GM21717 (cell line): ENCODE measurements at regions not wholly inside any gene's neighbourhood (a gene's known extent, or its start where the extent isn't known, plus 50 kb on each side); places are given as distances from the start of the nearest gene placed in this dataset.

Experiments
- ATAC-seq: cut with Tn5 transposase; IDR thresholded peaks from one replicate; pipeline ENCODE4 v1.9.1; 2021; ENCODE audit warnings: mild to moderate bottlenecking, moderate library complexity; ENCODE audit not compliant: unreplicated experiment

DNA sequence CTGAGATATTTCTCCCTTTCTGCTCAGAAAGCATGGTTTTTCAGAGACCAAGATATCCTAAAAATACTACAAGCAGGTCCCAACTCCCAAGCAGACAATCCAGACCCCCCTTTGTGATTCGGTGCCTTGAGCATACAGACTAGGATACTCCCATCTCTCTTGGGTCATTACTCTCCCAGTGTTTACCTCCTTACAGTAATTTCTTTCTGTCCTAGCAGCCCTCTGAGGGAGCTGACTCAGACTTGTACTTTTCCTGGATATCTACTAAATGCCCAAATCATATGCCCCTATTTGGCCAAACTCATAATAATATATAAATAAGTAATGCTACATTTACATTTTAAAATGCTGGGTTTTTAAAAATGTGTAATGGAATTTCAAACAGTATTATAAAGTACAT, 355.6 kb downstream of the LRIG3 start:
- ATAC-seq = no peak

DNA sequence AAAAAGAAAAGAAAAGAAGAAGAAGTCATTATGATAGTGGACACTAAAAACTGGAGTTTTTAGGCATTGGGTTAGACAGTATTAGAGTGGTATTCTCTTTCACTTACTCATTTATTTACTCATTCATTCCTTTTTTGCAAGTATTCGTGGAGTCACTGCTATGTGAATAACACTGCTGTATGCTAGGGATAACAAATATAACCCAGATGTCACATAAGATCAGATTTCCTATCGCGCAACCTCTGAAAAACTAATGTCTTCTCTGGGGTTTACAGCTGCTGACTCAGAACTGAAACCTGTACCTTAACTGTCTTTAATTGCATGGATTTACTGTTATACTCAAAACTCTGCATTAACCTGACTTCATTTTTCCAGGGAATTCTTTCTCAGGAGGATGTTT, 353.7 kb downstream of the LRIG3 start:
- no peak for ATAC-seq

DNA sequence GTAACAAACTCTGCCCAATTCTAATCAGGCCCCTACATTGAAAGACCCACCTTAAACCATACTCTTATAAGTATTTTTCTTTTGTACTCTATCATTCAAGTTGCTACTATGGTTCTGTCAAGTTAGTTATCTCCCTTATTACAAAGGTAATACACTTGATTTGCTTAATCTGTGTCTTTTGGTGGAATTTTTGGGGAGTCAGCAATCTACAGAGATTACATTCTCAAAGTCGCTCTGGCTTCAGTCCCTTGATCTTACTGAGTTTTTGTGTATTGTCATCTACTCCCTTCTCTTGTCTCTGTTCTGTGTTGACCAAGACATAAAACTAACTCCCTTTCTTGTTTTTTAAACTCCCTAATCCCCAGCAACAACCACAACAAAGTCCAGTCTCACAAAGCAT, 353.1 kb downstream of the LRIG3 start:
- ATAC-seq = no peak

DNA sequence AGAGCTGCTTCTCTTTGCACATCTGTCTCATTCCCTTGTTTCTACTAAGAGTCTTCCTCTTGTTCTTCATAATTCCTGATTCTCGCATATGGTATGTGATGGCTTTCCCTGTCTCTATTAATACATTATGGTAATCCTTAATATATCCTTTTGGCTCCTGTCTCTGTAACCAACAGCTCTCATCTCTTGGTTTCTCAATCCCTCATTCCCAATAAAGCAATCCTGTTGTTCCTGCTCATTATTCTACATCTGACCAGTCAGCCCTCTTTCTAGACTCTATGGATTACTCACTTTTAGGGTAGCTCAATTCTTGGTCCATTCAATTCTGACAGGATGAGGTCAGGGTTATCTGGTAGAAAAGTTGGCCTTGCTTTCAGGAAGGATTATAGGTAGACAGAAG, 349.9 kb downstream of the LRIG3 start:
- no peak for ATAC-seq

DNA sequence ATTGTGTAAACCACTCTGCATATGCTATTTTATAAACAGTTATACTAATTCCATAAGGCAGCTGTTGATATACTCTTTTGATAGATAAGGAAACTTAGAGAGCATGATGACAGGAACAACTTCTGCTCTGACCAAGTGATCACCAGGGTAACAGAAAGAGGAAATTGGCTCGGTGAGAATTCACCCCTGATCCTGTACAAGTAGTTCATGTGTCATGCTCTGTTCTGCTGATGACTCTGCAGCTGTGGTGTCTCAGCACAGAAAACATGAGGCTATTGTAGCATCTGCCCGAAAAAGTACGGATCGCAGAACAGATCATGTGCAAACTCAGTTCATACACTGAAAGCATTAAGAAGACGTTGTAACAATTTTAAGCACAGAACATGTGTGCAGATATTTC, 345.0 kb downstream of the LRIG3 start:
- ATAC-seq = no peak

DNA sequence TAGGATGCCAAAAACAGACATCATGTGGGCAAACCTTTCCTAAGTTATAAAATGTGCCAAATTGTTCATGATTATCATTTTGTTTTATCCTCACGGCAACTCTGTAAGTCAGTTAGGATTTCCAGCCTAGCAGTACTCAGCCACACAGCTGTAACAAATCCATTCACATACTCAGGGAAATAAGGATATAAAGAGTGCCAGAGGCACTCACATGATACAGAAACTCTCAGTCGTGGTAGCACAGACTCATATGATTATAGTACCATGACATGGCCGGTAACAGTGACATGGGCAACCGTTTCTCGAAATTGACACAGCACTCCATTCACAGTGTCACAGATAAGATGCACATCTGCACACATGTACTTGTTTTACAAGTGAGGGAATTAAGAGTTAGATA, 344.2 kb downstream of the LRIG3 start:
- ATAC-seq = no peak

DNA sequence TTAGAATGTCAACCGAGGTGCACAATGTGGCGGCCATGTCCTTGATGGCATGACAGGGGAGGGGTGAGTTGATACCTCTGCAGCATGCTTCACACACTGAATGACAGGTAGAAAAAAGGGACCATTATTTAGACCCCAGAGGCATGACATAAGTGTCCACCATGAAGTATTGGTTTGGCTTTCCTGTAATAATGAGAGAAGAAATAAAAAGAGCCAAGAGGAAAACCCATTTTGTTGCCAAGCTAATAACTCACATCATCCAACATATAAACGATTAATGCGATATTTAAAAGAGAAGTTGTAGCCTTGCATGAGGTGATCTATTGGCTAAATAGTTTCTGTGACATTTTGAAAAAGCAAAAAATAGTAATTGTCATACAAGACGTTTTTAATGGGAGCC, 343.4 kb downstream of the LRIG3 start:
- no peak for ATAC-seq

DNA sequence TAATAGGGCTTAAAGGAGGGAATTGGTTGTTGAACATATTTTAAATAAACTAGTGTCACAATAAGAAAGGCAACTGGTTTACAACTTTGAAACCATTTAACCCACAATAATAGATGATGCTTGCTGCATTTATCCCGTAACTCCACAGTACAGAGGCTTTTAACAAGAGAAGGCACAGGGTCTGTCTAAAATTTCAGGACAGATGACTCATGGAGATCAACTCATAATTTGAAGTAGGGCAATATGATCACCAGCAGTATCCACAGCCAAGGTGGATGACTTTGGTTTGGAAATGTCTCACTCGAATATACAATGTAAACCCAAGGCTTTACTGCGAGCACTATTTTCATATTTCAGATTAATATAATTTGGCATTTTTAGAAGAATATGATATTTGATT, 340.2 kb downstream of the LRIG3 start:
- no peak for ATAC-seq

DNA sequence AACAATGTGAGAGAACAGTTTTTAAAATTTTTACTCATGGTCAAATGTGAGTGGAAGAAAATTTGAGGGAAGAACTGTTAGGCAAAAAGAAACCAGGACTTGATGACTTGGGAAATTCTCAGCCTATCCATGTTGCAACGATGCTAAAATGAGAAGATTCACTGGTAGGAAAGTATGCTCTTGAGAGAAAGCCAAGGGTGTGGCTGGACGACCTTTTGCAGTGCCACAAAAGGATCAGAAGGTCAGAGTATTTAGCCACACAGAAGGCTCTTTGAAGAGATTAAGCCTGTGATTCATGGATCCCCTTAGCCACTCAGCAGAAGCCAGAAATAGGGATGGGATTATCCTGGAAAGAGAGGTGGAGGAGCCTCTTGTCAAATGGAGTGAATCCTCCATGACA, 336.8 kb downstream of the LRIG3 start:
- ATAC-seq = no peak

DNA sequence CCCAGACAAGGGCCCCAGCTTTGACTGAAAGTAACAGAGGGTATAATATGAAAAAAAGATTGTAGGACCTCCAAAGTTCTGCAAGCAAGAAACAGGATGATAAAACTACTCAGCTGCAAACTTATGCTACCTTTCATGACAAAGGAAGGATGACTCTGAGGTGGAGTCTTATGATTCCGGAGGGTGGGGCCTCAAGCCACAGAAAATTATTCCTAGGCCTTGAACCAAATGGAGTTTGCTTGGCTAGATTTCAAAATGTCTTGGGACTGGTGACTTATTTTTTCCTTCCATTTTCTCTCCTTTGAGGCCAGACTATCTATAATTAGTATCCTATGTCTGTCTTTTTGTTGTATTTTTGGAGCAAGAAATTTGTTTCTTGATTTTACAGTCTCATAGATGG, 336.4 kb downstream of the LRIG3 start:
- ATAC-seq = no peak

DNA sequence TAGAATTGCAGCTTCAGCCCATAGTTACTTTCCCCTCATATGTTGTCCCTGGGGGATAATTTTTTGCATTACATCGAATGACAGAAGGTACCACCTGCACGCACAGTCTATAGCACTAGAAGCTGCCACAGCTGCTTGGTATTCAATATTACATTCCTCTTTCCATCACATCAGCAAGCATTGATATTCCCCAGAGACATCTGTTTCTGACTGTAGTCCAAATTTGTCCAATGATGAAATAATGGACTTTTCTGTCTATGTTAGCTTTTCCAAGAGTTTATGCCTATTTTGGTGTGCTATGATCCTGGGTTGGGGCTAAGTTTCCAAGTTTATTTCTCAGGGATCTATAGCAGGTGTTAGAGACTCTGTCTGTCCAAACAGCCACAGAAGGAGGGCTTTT, 335.4 kb downstream of the LRIG3 start:
- no peak for ATAC-seq

DNA sequence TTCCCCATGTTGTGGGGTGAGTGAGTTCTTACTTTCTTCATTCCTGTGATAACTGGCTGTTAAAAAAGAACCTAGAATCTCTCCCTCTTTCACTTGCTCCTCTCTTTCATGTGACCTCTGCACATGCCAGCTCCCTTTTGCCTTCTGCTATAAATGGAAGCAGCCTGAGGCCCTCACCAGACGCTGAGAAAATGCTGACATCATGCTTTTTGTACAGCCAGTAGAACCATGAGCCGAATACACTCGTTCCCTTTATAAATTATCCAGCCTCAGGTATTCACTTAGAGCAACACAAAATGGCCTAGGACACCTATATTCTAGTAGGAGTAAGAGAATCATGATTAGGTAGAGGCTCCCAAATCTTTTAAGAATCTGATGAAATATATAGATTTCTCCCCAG, 333.5 kb downstream of the LRIG3 start:
- ATAC-seq = no peak

DNA sequence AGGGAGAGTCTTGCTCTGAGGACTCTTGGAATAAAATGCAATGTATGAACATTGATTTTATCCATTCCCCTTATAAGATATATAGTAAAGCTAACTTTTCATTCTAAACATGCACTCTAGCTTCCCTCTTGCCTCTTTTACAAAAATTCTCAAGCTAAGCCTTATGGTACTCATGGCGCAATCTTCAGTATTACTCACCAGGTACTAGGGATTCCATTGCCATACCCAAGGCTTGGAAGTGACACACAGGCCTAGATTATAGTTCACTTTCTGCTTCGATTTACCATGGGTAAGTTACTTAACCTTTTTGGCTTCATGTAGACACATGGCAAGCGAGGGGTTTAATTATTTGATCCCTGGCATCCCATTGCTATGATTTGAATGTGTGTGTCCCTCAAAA, 331.5 kb downstream of the LRIG3 start:
- ATAC-seq = no peak

DNA sequence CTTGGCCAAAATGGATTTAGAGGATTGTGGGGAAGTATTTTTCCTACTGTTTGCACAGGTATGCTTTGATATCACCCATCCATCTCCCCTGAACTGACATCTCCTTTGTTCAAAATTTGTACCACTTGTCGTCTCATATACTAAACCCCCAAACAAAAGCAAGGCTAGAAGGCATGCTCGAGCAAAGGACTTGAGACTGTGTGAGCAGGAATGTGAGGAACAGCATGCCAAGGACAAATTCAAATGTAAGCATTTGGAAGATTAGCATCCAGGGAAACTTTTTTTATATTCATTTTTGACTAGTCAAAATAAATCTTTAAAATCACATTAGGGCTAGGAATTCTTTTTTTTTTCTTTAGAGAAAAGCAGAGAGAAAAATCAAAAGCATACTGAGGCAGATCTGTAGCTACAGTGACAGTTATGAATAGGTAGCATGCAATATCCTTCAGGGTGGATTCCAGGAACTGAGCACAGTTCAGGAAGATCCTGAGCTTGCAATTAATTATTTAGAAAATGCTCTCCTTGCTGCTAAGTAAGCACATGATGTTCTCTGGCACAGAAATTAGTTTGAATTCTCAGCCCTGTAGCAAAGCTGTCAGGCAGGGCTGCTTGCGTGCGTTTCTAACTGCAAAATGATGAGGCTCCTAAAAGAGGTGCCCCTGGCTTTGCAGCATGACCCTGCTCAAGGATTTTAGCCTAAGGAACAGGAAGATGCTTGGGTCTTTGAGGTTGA, 327.7 kb downstream of the LRIG3 start:
- no peak for ATAC-seq

DNA sequence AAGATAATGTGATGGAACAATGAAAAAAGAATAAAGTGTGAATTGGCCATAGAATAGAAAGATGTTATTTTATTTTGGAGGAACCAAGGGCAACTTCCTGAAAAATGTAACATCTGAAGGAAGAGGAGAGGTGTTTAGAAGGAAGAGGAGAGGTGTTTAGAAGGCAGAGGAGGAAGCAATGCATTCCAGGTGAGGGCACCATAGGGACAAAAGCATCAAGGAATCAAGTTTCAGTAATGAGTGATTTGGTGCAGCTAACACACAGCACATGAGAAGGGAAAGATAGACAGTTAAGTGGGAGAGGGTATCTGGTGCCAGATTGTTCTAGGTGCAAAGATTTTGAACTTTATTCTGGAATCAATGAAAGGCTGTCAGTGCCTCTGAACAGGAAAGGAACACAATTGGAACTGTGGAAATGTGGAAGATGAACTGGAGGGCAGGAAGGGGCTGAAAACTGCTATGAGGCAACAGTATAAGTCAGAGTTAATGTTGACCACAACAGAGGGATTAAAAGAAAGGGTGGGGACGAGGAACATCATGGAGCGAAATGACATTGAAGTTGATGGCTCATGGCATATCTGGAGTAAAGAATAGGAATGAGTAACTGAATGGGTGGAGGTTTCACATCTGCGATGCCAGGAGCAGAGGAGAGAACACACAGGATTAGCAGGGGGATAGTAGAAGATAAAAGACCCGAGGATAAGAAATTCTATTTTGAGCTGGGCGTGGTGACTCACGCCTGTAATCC, 326.6 kb downstream of the LRIG3 start:
- ATAC-seq = no peak

DNA sequence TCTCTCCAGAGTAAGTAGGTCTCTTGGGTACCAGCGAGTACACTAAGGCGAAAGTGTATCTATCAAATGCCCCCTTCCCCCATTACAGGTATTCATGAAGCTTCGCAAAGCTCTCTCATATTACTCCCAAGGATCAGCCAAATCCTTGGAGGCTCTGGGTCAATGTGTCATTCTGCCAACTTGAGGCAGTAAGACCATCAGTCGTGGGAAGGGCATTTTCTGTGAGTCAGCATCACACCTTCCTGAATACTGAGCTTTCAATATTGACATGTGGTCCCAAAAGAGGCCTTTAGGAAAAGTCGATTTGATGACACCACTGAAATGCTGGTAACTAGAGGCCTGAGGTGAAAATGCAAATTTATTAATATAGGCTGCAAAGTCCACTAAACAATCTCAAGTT, 323.9 kb downstream of the LRIG3 start:
- no peak for ATAC-seq

DNA sequence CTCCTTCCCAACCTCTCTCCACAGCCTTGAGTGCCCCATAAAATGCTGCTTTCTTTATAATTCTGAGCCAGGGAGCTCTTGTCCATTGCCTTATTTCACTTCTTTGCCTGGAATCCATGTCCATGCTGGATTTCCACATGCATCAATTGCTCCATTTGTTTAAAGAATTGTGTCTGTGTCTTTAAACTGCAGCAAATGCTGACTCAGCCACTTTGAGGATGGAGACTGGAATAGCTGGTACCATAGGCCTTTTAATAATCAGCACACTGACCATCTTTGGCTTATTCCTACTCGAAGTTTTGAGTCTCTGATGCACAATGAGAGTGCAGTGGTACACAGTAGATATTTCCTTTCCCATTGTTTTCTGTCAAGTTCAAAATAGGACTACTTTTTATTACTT, 318.8 kb downstream of the LRIG3 start:
- no peak for ATAC-seq

DNA sequence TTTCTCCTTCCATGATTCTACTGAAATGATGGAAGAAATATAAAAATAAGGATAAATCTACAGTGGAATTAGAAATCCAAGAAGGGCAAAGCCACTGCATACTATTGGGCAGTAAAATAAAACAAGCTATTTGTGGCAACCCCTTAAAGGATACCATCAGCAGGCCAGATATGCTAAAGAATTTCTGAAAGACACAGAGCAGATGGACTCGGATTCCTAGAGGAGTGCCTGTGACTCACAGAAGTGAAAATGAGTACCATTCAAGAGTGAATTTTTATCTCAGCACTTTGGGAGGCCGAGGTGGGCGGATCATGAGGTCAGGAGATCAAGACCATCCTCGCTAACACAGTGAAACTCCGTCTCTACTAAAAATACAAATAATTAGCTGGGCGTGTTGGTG, 318.1 kb downstream of the LRIG3 start:
- no peak for ATAC-seq

DNA sequence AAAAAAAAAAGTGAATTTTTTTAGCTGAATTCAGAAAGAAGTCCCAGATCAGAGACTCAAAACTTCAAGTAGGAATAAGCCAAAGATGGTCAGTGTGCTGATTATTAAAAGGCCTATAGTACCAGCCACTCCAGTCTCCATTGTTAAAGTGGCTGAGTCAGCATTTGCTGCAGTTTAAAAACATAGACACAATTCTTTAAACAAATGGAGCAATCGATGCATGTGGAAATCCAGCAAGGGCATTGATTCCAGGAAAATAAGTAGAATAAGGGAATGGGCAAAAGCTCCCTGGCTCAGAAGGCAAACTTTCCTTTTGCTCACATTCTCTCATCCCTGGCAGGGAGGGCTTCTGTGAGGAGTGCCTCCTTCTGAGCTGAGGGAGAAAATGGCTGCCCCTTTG, 317.6 kb downstream of the LRIG3 start:
- no peak for ATAC-seq

DNA sequence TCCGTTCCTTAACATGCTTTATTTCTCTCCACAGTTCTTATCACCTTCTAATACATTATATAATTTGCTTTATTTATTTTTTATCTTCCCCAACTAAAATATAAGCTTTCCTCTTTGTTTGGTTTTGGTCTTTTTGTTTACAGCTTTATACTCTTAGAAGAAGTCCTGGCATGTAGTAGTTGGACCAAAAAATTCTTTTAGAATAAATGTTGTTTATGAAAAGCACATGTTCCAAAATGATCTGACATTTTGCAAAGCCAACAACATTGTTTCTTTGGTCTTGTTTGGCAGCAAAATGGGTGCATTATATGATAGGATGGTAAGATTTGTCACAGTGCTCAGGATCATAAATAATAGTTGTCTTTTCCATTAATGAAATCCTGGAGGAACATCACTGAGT, 312.5 kb downstream of the LRIG3 start:
- no peak for ATAC-seq

DNA sequence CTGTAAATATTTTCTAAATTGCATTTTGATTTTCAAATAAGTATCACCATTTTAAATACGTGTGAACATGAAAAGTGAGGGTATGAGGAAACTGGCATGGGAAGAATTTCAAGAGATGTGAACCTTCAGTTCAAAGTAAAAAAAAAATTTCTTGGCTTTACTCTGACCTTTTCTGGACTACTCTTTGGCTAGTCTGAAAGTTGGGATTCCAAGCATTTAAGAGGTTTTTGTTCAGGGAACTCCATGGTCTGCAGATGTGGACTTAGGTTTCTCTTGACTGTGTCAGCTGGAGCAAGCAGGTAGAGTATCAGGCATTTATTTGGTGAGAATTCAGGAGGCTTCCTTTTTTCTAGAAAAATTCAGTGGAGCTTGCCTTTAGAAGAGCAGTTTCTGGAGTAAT, 311.6 kb downstream of the LRIG3 start:
- no peak for ATAC-seq

DNA sequence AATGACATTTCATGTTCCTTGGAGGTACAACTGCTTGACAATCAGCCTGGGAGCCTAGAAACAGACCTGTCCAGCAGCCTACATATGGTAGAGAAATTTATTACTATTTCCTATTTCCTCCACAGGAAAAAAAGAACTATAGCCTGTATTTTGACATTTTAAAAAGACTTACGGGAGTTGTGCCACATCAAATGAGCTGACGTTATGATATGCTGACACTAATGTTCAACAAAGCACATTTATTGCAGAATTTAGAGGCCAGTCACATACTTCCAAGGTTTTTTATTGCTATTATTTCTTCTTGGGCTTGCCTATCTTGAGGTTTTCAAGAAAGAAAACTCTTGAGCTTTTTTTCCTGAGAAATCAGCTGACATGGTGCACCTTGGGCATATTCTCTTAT, 305.3 kb downstream of the LRIG3 start:
- ATAC-seq = no peak

DNA sequence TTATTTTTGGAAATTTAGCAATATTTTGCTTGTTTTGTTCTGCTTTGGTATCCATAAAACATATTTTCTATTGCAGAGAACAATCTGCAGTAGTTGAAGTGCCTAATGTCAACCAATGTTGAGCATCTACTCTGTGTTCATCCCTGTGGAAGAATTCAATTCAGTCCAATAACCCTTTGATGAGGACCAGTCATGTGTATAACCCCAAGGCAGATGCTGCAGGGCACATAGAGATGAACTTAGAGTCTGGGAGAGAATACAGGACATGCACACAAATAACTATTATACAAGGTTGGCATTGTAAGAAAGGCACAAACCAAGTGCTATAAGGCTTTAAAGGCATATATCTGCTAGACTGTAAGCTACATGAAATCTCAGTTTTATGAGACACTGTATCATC, 304.7 kb downstream of the LRIG3 start:
- ATAC-seq = no peak
